Tibial nerve (tissue), 4 donors: ENCODE measurements at regions not wholly inside any gene's neighbourhood (a gene's known extent, or its start where the extent isn't known, plus 50 kb on each side); places are given as distances from the start of the nearest gene placed in this dataset.

Experiments used
- EP300 ChIP-seq, 2 donors: sonication (generic); formaldehyde crosslinking; IDR thresholded peaks; one replicate each; pipeline ENCODE4 v1.6.1; 2017; ENCODE audit warnings: antibody characterized with exemption in 2 of 2, mild to moderate bottlenecking in 1 of 2
- TF ChIP-seq, protein P1 (sequence below), 5 experiments: fragments of 200-600 bp in 3 of 5; fragments of 450-650 bp in 2 of 5; sonication (generic) in 3 of 5; IDR thresholded peaks; one replicate each; pipeline ENCODE4 v1.5.1; 2016 to 2019; ENCODE audit warnings: antibody characterized with exemption in 5 of 5, mild to moderate bottlenecking in 3 of 5, moderate library complexity in 2 of 5

DNA sequence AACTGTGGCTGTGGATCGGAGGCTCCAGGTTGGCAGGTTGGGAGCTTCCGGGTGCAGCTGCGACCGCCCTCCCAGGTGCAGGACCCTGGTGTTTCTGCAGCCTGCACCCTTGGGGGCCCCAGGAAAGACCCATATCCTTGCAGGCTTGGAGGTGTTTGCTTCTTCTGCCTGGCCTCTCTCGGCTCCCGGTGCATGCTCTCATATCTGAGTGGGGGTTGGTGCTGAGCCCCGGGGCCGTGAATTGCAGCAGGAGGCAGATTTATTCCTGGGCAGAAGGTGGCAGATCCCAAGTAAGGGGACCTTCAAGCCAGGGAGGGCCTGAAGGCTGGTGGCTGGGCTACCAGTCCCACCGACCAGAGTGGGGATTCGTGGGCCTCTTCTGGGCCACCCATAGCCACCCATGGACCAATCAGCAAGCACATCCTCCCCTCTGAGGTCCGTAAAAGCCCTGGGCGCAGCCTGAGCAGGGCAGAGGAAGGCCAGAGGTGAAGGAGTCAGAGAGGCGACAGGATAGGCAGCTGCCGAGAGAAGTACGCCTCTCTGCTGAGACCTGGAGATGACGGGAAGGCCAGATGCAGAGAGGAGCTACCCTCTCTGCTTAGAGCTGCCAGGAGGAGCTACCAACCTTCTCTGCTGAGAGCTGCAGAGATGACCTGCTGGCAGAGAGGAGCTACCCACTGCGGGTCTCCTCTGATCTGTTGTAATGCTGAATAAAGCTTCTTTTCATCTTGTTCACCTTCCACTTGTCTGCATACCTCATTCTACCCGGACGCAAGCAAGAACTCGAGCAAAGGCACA is 1279.0 kb upstream of the LRRTM1 start:
- TF ChIP-seq, protein P1, sequence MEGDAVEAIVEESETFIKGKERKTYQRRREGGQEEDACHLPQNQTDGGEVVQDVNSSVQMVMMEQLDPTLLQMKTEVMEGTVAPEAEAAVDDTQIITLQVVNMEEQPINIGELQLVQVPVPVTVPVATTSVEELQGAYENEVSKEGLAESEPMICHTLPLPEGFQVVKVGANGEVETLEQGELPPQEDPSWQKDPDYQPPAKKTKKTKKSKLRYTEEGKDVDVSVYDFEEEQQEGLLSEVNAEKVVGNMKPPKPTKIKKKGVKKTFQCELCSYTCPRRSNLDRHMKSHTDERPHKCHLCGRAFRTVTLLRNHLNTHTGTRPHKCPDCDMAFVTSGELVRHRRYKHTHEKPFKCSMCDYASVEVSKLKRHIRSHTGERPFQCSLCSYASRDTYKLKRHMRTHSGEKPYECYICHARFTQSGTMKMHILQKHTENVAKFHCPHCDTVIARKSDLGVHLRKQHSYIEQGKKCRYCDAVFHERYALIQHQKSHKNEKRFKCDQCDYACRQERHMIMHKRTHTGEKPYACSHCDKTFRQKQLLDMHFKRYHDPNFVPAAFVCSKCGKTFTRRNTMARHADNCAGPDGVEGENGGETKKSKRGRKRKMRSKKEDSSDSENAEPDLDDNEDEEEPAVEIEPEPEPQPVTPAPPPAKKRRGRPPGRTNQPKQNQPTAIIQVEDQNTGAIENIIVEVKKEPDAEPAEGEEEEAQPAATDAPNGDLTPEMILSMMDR (IDR thresholded peaks at IDR 0.05): no peak
- TF ChIP-seq EP300 (IDR thresholded peaks at IDR 0.05): no peak
